KMS-11 (cell line): ENCODE measurements at regions not wholly inside any gene's neighbourhood (a gene's known extent, or its start where the extent isn't known, plus 50 kb on each side); places are given as distances from the start of the nearest gene placed in this dataset.
"Not testable (repeated sequence)": the region's sequence is repeated elsewhere in the genome, so short reads cannot be mapped to it uniquely, and the experiment has no call there.

Source experiments
- H2AFZ ChIP-seq: fragments of 200-600 bp; sonication (generic); 2 replicates; pipeline ENCODE4 v1.6.1; 2016; ENCODE audit warnings: antibody characterized with exemption, mixed run types, low read depth
- H3K27ac ChIP-seq: fragments of 200-600 bp; sonication (generic); 2 replicates; pipeline ENCODE4 v1.6.1; 2016; ENCODE audit warnings: mild to moderate bottlenecking, mixed run types
- H3K27me3 ChIP-seq: fragments of 200-600 bp; sonication (generic); 2 replicates; pipeline ENCODE4 v1.6.1; 2017; ENCODE audit warnings: mild to moderate bottlenecking, low read depth, mixed run types, moderate library complexity; ENCODE audit not compliant: insufficient read depth
- H3K36me3 ChIP-seq: fragments of 200-600 bp; sonication (generic); 2 replicates; pipeline ENCODE4 v1.6.1; 2017; ENCODE audit warnings: mild to moderate bottlenecking, mixed run types; ENCODE audit not compliant: insufficient read depth
- H3K4me1 ChIP-seq: fragments of 200-600 bp; sonication (generic); 2 replicates; pipeline ENCODE4 v1.6.1; 2016; ENCODE audit warnings: mild to moderate bottlenecking, low read depth, mixed run types; ENCODE audit not compliant: poor library complexity, severe bottlenecking
- H3K4me2 ChIP-seq: fragments of 200-600 bp; sonication (generic); 2 replicates; pipeline ENCODE4 v1.7.0; 2016; ENCODE audit warnings: mild to moderate bottlenecking, mixed run types
- H3K4me3 ChIP-seq: fragments of 200-600 bp; sonication (generic); IDR thresholded peaks from 2 replicates; pipeline ENCODE4 v1.6.1; 2017; ENCODE audit warnings: low read depth, low read length, mixed read lengths; ENCODE audit not compliant: insufficient read depth
- H3K79me2 ChIP-seq: fragments of 200-600 bp; sonication (generic); 2 replicates; pipeline ENCODE4 v1.6.1; 2016; ENCODE audit warnings: low read depth, mixed run types; ENCODE audit not compliant: insufficient read depth
- H3K9ac ChIP-seq: fragments of 200-600 bp; sonication (generic); 2 replicates; pipeline ENCODE4 v1.6.1; 2016; ENCODE audit warnings: mild to moderate bottlenecking, mixed run types
- H4K20me1 ChIP-seq: fragments of 200-600 bp; sonication (generic); 2 replicates; pipeline ENCODE4 v1.6.1; 2016; ENCODE audit warnings: mild to moderate bottlenecking, mixed run types; ENCODE audit not compliant: insufficient read depth
- TF ChIP-seq, protein P1 (sequence below): fragments of 200-600 bp; sonication (generic); conservative IDR thresholded peaks from 2 replicates; pipeline ENCODE4 v1.6.1; 2017; ENCODE audit warnings: low read depth, mild to moderate bottlenecking, antibody characterized with exemption, low read length, moderate library complexity, mixed read lengths

DNA sequence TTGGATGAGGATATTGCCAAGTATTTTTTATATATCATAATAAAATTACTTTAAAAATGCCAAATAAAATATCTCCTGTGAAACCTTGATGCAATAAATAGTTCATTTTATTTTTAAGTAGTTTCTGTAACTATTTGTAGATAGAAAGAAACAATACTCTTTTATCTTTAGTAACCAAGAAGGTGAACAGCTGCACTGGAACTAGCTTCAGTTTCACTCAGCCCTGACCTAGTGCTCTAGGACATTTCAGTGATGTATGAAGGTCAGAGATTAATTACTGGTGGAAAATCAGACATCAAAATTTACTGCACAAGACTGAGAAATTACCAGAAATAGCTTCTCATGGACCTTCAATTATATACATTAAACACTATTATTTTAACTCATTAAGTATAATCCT lies 1305.0 kb downstream of the CNTNAP5 start:
- Histone ChIP-seq H3K27me3 (no peaks in the 10 kb centered on the region), H4K20me1 (no peaks in the 10 kb centered on the region), H3K36me3 (no peaks in the 10 kb centered on the region), H3K4me3 (no peak overlapping the region), H3K79me2 (no peaks in the 10 kb centered on the region), H3K4me1 (peaks cover 31% of the 10 kb centered on the region), H2AFZ (no peak overlapping the region), H3K9ac (no peak overlapping the region), H3K27ac (no peak overlapping the region; the same call in 1 of the 2 replicates), H3K4me2 (peak overlapping the region; percentile 45; the same call in 1 of the 2 replicates)
- TF ChIP-seq, protein P1, sequence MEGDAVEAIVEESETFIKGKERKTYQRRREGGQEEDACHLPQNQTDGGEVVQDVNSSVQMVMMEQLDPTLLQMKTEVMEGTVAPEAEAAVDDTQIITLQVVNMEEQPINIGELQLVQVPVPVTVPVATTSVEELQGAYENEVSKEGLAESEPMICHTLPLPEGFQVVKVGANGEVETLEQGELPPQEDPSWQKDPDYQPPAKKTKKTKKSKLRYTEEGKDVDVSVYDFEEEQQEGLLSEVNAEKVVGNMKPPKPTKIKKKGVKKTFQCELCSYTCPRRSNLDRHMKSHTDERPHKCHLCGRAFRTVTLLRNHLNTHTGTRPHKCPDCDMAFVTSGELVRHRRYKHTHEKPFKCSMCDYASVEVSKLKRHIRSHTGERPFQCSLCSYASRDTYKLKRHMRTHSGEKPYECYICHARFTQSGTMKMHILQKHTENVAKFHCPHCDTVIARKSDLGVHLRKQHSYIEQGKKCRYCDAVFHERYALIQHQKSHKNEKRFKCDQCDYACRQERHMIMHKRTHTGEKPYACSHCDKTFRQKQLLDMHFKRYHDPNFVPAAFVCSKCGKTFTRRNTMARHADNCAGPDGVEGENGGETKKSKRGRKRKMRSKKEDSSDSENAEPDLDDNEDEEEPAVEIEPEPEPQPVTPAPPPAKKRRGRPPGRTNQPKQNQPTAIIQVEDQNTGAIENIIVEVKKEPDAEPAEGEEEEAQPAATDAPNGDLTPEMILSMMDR: no peak

DNA sequence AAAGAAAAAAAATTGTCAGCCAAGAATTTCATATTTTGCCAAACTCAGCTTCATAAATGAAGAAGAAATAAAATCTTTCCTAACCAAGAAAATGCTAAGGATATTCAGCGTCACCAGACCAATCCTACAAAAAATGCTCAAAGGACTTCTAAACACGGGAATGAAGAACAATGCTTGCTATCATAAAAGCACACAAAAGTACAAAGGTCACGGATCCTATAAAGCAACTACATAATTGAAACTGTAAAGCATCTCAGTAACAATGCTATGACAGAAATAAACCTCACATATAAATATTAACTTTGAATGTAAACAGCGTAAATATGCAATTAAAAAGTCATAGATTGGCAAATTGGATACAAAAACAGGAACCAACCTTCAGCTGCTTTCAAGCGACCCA lies 1314.6 kb upstream of the GYPC start:
- Histone ChIP-seq H3K4me2 (no peak overlapping the region), H3K9ac (no peak overlapping the region), H3K4me3 (no peak overlapping the region), H3K79me2 (no peaks in the 10 kb centered on the region), H3K36me3 (no peaks in the 10 kb centered on the region), H3K27ac (no peak overlapping the region), H3K4me1 (no peaks in the 10 kb centered on the region), H2AFZ (no peak overlapping the region), H4K20me1 (no peaks in the 10 kb centered on the region), H3K27me3 (no peaks in the 10 kb centered on the region)
- TF ChIP-seq, protein P1: no peak

GRCh38 chr2:125353542-125353941 lies 1302.4 kb upstream of the GYPC start:
- not testable (repeated sequence) for H3K4me1 ChIP-seq, H3K4me3 ChIP-seq, H3K9ac ChIP-seq, H3K4me2 ChIP-seq, H3K27me3 ChIP-seq, H2AFZ ChIP-seq, H4K20me1 ChIP-seq, H3K27ac ChIP-seq, H3K36me3 ChIP-seq, H3K79me2 ChIP-seq

DNA sequence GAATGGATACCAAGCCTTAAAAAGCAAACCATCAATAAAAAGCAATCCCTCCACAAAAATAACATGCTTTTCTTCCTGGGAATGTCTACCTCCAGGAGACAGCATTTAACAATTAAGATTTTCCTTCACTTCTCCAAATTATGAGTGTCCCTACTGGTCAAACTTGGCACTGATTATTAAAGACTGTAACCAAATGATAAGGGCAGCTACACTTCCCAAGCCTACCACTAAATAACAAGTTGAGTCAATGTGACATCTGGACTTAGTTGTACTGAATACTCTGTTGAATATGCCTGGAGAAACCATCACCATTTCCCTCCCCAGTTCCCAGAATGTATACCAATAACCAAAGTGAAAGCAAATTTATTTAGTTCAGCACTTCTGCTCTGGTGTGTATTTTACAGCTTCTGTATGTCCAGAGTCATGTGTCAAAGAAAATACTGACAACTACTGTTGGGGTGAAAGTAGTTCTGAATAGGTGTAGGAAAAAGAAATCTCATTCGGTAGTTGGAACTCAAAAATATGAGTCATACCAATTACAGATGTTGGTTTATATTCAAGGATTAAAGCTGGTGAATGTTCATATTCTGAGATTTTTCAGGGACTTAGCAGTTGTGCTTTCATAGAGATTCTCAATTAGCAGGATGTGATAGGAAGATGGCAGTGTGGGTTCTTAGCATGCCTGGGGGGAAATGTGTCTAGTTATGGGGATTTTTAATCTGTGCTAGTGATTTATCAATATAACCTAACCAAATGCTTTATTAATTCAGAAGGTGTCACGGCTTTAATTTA lies 1291.6 kb upstream of the GYPC start:
- no peak overlapping the region for H3K4me3 ChIP-seq
- no peaks in the 10 kb centered on the region for H3K27me3 ChIP-seq
- TF ChIP-seq, protein P1: no peak
- H3K4me2 ChIP-seq: no peak overlapping the region
- no peaks in the 10 kb centered on the region for H4K20me1 ChIP-seq
- H3K36me3 ChIP-seq: no peaks in the 10 kb centered on the region
- no peaks in the 10 kb centered on the region for H3K4me1 ChIP-seq
- H3K79me2 ChIP-seq: no peaks in the 10 kb centered on the region
- no peak overlapping the region for H3K9ac ChIP-seq
- H2AFZ ChIP-seq: no peak overlapping the region
- H3K27ac ChIP-seq: no peak overlapping the region

- Histone ChIP-seq H3K79me2 (no peaks in the 10 kb centered on the region), H3K4me2 (no peak overlapping the region), H3K36me3 (no peaks in the 10 kb centered on the region), H3K4me3 (no peak overlapping the region), H3K27me3 (no peaks in the 10 kb centered on the region), H3K9ac (no peak overlapping the region), H3K4me1 (no peaks in the 10 kb centered on the region), H4K20me1 (no peaks in the 10 kb centered on the region), H3K27ac (no peak overlapping the region), H2AFZ (no peak overlapping the region)
- TF ChIP-seq, protein P1: no peak
Measured at GRCh38 chr2:125364984-125365265, 1291.0 kb upstream of the GYPC start.
